CD4-positive, alpha-beta memory T cell (primary cell): ENCODE measurements at regions not wholly inside any gene's neighbourhood (a gene's known extent, or its start where the extent isn't known, plus 50 kb on each side); places are given as distances from the start of the nearest gene placed in this dataset.

ENCODE experiments used
- CTCF ChIA-PET: fragments of 350-600 bp; sonication (Branson Sonifier 250); formaldehyde crosslinking; loops from one replicate; lab custom pipeline; 2021; ENCODE audit warnings: inconsistent platforms; ENCODE audit not compliant: partially characterized antibody; lab: Charles Lee
- POLR2A ChIA-PET: fragments of 350-600 bp; sonication (Branson Sonifier 250); formaldehyde crosslinking; loops from one replicate; lab custom pipeline; 2021; ENCODE audit not compliant: partially characterized antibody; lab: Charles Lee
- DNase-seq, 5 donors: peaks; one replicate each; pipeline versions ENCODE4 v3.0.0 to v3.0.0-alpha.2; 2020 to 2022; ENCODE audit warnings: mixed read lengths in 1 of 5
- H3K27ac ChIP-seq: one replicate; pipeline ENCODE4 v1.7.0; 2013; ENCODE audit warnings: low read depth, low read length
- H3K27me3 ChIP-seq: 2 replicates; pipeline ENCODE4 v1.7.0; 2013; ENCODE audit warnings: mild to moderate bottlenecking, low read length, moderate library complexity; ENCODE audit not compliant: insufficient read depth
- H3K36me3 ChIP-seq: 2 replicates; pipeline ENCODE4 v1.7.0; 2013; ENCODE audit warnings: mild to moderate bottlenecking, low read length, moderate library complexity; ENCODE audit not compliant: insufficient read depth
- H3K4me1 ChIP-seq: 2 replicates; pipeline ENCODE4 v1.7.0; 2013; ENCODE audit warnings: mild to moderate bottlenecking, low read length, moderate library complexity; ENCODE audit not compliant: insufficient read depth
- H3K4me3 ChIP-seq, 2 donors: one replicate each; pipeline ENCODE4 v1.7.0; 2013; ENCODE audit warnings: low read length in 2 of 2, mild to moderate bottlenecking in 1 of 2
- H3K9me3 ChIP-seq, 2 donors: one replicate each; pipeline ENCODE4 v1.7.0; 2013; ENCODE audit warnings: low read length in 2 of 2, control low read depth in 1 of 2; ENCODE audit not compliant: control insufficient read depth in 1 of 2
- H3K27ac Mint-ChIP-seq, 7 donors: one replicate each; pipeline ENCODE4 v1.8.0; 2020 to 2021; ENCODE audit warnings: mixed read lengths in 7 of 7, mild to moderate bottlenecking in 6 of 7, inconsistent platforms in 3 of 7, moderate library complexity in 3 of 7
- H3K27me3 Mint-ChIP-seq, 2 donors: one replicate each; pipeline ENCODE4 v1.8.0; 2020 to 2021; ENCODE audit warnings: mixed read lengths in 2 of 2
- H3K36me3 Mint-ChIP-seq, 2 donors: one replicate each; pipeline ENCODE4 v1.8.0; 2020 to 2021; ENCODE audit warnings: mixed read lengths in 2 of 2, inconsistent platforms in 1 of 2, mild to moderate bottlenecking in 1 of 2
- H3K4me1 Mint-ChIP-seq, 4 donors: one replicate each; pipeline ENCODE4 v1.8.0; 2020 to 2021; ENCODE audit warnings: mixed read lengths in 4 of 4, mild to moderate bottlenecking in 1 of 4
- H3K4me3 Mint-ChIP-seq, 8 donors: one replicate each; pipeline ENCODE4 v1.8.0; 2020 to 2021; ENCODE audit warnings: mixed read lengths in 8 of 8, mild to moderate bottlenecking in 7 of 8, moderate library complexity in 6 of 8, inconsistent platforms in 3 of 8
- H3K9me3 Mint-ChIP-seq, 8 donors: one replicate each; pipeline ENCODE4 v1.8.0; 2020 to 2021; ENCODE audit warnings: mixed read lengths in 8 of 8, mild to moderate bottlenecking in 5 of 8, inconsistent platforms in 3 of 8, moderate library complexity in 1 of 8
- intact Hi-C: fragments of 100-400 bp; cut with micrococcal nuclease; formaldehyde crosslinking; loops from one replicate; pipeline ENCODE4 v1.15.1; 2023

DNA sequence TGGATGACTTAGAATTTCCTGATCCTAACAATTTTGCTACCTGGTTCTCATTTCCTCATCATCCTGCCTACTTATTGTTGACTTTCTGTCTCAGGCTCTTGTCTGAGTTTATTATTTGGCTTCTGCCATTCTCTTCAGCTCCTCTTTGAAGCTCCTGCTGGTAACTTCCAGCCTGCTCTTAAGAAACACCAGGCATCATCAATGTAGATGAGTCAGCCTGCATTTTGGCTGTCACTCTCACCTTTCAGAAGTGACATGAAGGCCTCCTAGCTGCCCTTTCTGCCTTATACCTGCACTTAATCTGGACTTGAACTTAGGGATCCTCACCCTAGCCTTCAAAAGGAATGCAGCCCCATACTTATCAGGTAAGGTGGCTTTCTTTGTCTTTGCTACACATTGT is 551.8 kb upstream of the ZNF608 start:
- no peak for DNase-seq
- ChIA-PET POLR2A (no interaction called here), CTCF (no interaction called here)
- Histone ChIP-seq H3K4me3 (no peak overlapping the region), H3K4me1 (no peaks in the 10 kb centered on the region), H3K9me3 (no peaks in the 10 kb centered on the region), H3K27ac (no peak overlapping the region), H3K27me3 (no peaks in the 10 kb centered on the region), H3K36me3 (no peaks in the 10 kb centered on the region)
- Mint-ChIP-seq H3K27me3 (no peaks in the 10 kb centered on the region), H3K9me3 (peaks cover 0 to 5% (median 3%) of the 10 kb centered on the region in 8 donors), H3K27ac (no peak overlapping the region), H3K4me3 (no peak overlapping the region), H3K36me3 (no peaks in the 10 kb centered on the region), H3K4me1 (no peaks in the 10 kb centered on the region)
- intact Hi-C loops, result no loop called here

DNA sequence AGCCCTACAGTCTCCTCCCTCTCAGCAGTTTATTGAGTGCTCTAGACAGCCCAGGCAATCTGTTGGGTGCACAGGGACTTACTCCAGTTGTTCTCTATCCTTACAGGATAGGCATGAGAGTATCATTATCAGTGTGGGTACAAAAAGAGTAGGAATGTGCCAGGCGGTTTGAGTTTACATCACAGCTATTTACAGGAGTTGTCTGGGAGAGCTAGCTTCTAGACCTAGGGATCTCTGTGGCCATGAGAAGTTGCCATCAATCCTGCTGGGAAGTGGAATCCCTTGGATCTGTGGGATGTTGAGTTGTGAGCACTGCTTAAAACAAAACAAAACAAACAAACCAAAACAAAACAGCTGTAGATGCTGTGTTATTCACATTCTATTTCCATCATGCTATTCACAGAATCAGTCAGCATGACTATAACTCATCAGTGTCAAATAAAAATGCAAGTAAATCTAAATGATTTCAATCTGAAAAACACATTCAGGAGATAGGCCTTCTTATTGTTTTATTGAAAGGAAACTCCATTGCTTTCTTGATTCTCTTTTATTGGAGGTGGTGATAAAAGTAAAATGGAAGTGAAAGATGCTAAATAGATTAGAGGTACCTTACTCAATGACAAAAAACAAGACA is 552.4 kb upstream of the ZNF608 start:
- Histone ChIP-seq H3K4me1 (no peaks in the 10 kb centered on the region), H3K27ac (no peak overlapping the region), H3K27me3 (no peaks in the 10 kb centered on the region), H3K36me3 (no peaks in the 10 kb centered on the region), H3K4me3 (no peak overlapping the region), H3K9me3 (no peaks in the 10 kb centered on the region)
- Mint-ChIP-seq H3K9me3 (peaks cover 0 to 5% (median 3%) of the 10 kb centered on the region in 8 donors), H3K27me3 (no peaks in the 10 kb centered on the region), H3K4me1 (no peaks in the 10 kb centered on the region), H3K36me3 (no peaks in the 10 kb centered on the region), H3K27ac (no peak overlapping the region), H3K4me3 (no peak overlapping the region)
- CTCF ChIA-PET, result no interaction called here
- intact Hi-C loops, result no loop called here
- no peak for DNase-seq
- POLR2A ChIA-PET, result no interaction called here

GRCh38 chr5:125301711-125302110 is 555.3 kb upstream of the ZNF608 start:
- CTCF ChIA-PET, result no interaction called here

GRCh38 chr5:125302577-125302976 is 556.1 kb upstream of the ZNF608 start:
- H3K4me3 Mint-ChIP-seq, result no peak overlapping the region
- H3K36me3 ChIP-seq, result no peaks in the 10 kb centered on the region
- ChIA-PET CTCF (no interaction called here), POLR2A (no interaction called here)
- H3K4me1 Mint-ChIP-seq, result no peaks in the 10 kb centered on the region
- H3K9me3 ChIP-seq, result no peaks in the 10 kb centered on the region
- H3K27ac Mint-ChIP-seq, result no peak overlapping the region
- H3K27me3 ChIP-seq, result no peaks in the 10 kb centered on the region
- H3K27me3 Mint-ChIP-seq, result no peaks in the 10 kb centered on the region
- no peaks in the 10 kb centered on the region for H3K36me3 Mint-ChIP-seq
- H3K4me1 ChIP-seq, result no peaks in the 10 kb centered on the region
- no peak overlapping the region for H3K27ac ChIP-seq
- H3K9me3 Mint-ChIP-seq, result peaks cover 2 to 18% (median 10%) of the 10 kb centered on the region in 8 donors
- H3K4me3 ChIP-seq, result no peak overlapping the region
- intact Hi-C loops, result no loop called here
- no peak for DNase-seq

More at GRCh38 chr5:125301711-125302110, 555.3 kb upstream of the ZNF608 start:
- Mint-ChIP-seq H3K27me3 (no peaks in the 10 kb centered on the region), H3K9me3 (peaks cover 0 to 11% (median 8%) of the 10 kb centered on the region in 8 donors), H3K27ac (no peak overlapping the region), H3K4me1 (no peaks in the 10 kb centered on the region), H3K36me3 (no peaks in the 10 kb centered on the region), H3K4me3 (no peak overlapping the region)
- POLR2A ChIA-PET, result no interaction called here
- Histone ChIP-seq H3K4me3 (no peak overlapping the region), H3K4me1 (no peaks in the 10 kb centered on the region), H3K9me3 (no peaks in the 10 kb centered on the region), H3K36me3 (no peaks in the 10 kb centered on the region), H3K27me3 (no peaks in the 10 kb centered on the region), H3K27ac (no peak overlapping the region)
- DNase-seq, result no peak
- intact Hi-C loops, result no loop called here

GRCh38 chr5:125306741-125307140 is 560.3 kb upstream of the ZNF608 start:
- H3K27me3 Mint-ChIP-seq, result no peaks in the 10 kb centered on the region
- POLR2A ChIA-PET, result no interaction called here

DNA sequence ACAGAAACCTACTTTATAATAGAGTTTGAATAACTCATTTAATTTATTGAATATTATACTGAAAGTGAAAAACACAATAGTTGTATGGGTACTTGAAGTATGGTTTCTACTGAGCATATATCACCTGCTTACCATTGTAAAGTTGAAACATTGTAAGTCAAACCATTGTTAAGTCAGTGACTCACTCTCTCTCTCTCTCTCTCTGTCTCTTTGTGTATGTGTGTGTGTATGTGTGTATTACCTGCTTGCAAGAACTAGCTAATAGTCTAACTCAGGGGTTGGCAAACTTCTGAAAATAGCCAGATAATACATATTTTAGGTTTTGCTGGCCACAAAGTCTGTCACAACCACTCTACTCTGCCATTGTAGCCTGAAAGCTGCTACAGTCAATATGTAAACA is 564.3 kb upstream of the ZNF608 start:
- POLR2A ChIA-PET, result no interaction called here
- intact Hi-C loops, result no loop called here

More at GRCh38 chr5:125306741-125307140, 560.3 kb upstream of the ZNF608 start:
- no peak for DNase-seq
- H3K4me1 Mint-ChIP-seq, result no peaks in the 10 kb centered on the region
- peaks cover 3 to 29% (median 17%) of the 10 kb centered on the region in 8 donors for H3K9me3 Mint-ChIP-seq
- H3K27ac ChIP-seq, result no peak overlapping the region
- intact Hi-C loops, result no loop called here
- no peak overlapping the region for H3K4me3 ChIP-seq
- H3K4me3 Mint-ChIP-seq, result no peak overlapping the region
- H3K36me3 ChIP-seq, result no peaks in the 10 kb centered on the region
- H3K4me1 ChIP-seq, result no peaks in the 10 kb centered on the region
- no peak overlapping the region for H3K27ac Mint-ChIP-seq
- no peaks in the 10 kb centered on the region for H3K27me3 ChIP-seq
- H3K36me3 Mint-ChIP-seq, result no peaks in the 10 kb centered on the region
- H3K9me3 ChIP-seq, result no peaks in the 10 kb centered on the region
- CTCF ChIA-PET, result no interaction called here

DNA sequence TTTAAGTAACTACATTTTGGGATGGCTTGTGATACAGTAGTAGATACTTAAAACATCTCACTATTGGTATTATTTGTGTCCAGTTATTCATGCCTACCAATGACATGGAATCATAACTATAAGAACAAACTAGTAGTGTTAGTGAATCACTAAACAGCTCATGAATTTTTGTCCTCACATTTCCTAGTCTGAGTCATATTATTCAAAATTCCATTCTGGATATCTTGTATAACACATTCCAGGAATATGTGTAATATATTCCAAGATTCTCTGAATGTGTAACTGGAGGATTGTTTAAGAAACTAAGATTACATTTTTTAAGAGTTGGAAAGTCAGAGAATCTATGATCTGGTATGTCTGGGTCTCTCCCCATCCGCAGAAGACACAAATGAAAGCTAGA is 565.3 kb upstream of the ZNF608 start:
- no peak for DNase-seq
- Mint-ChIP-seq H3K36me3 (peaks cover 0 to 3% of the 10 kb centered on the region in 2 donors), H3K4me3 (no peak overlapping the region), H3K27me3 (no peaks in the 10 kb centered on the region), H3K9me3 (peaks cover 2 to 33% (median 15%) of the 10 kb centered on the region in 8 donors), H3K4me1 (no peaks in the 10 kb centered on the region), H3K27ac (no peak overlapping the region)
- Histone ChIP-seq H3K9me3 (no peaks in the 10 kb centered on the region), H3K4me1 (no peaks in the 10 kb centered on the region), H3K27ac (no peak overlapping the region), H3K27me3 (no peaks in the 10 kb centered on the region), H3K36me3 (no peaks in the 10 kb centered on the region), H3K4me3 (no peak overlapping the region)
- intact Hi-C loops, result no loop called here
- CTCF ChIA-PET, result no interaction called here
- POLR2A ChIA-PET, result no interaction called here

More for the DNA sequence above, 564.3 kb upstream of the ZNF608 start:
- Histone ChIP-seq H3K27me3 (no peaks in the 10 kb centered on the region), H3K4me3 (no peak overlapping the region), H3K4me1 (no peaks in the 10 kb centered on the region), H3K36me3 (no peaks in the 10 kb centered on the region), H3K27ac (no peak overlapping the region), H3K9me3 (no peaks in the 10 kb centered on the region)
- Mint-ChIP-seq H3K4me1 (no peaks in the 10 kb centered on the region), H3K4me3 (no peak overlapping the region), H3K27ac (no peak overlapping the region), H3K27me3 (no peaks in the 10 kb centered on the region), H3K9me3 (peaks cover 3 to 38% (median 17%) of the 10 kb centered on the region in 8 donors), H3K36me3 (peaks cover 0 to 3% of the 10 kb centered on the region in 2 donors)
- CTCF ChIA-PET, result no interaction called here
- DNase-seq, result no peak
